GM12892 (cell line): ENCODE measurements at regions not wholly inside any gene's neighbourhood (a gene's known extent, or its start where the extent isn't known, plus 50 kb on each side); places are given as distances from the start of the nearest gene placed in this dataset.

Experiments used
- POLR2A ChIP-seq: IDR thresholded peaks from 2 replicates; pipeline ENCODE4 v1.6.1; 2011; ENCODE audit warnings: low read depth, low read length, control low read depth
- TAF1 ChIP-seq: IDR thresholded peaks from 2 replicates; pipeline ENCODE4 v1.6.1; 2011; ENCODE audit warnings: low read depth, mild to moderate bottlenecking, control low read depth, low read length, borderline replicate concordance

GRCh38 chr22:47716890-47717615 is 954.6 kb downstream of the TBC1D22A start:
- TF ChIP-seq POLR2A = no peak
- TF ChIP-seq TAF1 = no peak
